Mammary epithelial cell (primary cell): ENCODE measurements at regions not wholly inside any gene's neighbourhood (a gene's known extent, or its start where the extent isn't known, plus 50 kb on each side); places are given as distances from the start of the nearest gene placed in this dataset.

Experiments
- EZH2 ChIP-seq: IDR thresholded peaks from 2 replicates; pipeline ENCODE4 v1.6.1; 2012; ENCODE audit warnings: low read length, inconsistent platforms, borderline replicate concordance
- TF ChIP-seq, protein P1 (sequence below), 2 donors: IDR thresholded peaks in 1 of 2; conservative IDR thresholded peaks in 1 of 2; 2 replicates each; pipeline ENCODE4 v1.5.1; 2011 to 2012; ENCODE audit warnings: inconsistent platforms in 2 of 2, low read length in 2 of 2, mild to moderate bottlenecking in 2 of 2, control low read depth in 1 of 2, low read depth in 1 of 2; ENCODE audit not compliant: insufficient read depth in 1 of 2; ENCODE audit errors: extremely low read depth in 1 of 2

DNA sequence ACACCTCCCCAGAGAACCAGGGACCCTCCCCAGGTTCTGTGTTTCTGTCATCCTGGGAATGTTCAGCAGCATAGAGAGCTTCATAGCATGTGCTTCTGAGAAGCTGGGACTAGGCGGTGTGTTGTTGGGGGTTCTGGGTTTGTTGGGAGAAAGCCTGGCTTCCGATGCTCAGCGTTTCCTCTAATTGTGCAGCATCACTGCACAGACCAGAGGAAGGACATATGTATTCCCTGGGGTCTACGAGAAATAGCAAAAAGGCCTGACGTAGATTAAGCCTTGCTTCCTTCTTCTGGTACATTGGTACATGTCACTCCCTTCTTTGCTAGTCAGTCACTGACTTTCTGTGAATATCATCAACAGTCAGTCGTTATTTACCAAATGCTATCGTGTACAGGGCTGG is 96.9 kb upstream of the SGK1 start:
- TF ChIP-seq, protein P1, sequence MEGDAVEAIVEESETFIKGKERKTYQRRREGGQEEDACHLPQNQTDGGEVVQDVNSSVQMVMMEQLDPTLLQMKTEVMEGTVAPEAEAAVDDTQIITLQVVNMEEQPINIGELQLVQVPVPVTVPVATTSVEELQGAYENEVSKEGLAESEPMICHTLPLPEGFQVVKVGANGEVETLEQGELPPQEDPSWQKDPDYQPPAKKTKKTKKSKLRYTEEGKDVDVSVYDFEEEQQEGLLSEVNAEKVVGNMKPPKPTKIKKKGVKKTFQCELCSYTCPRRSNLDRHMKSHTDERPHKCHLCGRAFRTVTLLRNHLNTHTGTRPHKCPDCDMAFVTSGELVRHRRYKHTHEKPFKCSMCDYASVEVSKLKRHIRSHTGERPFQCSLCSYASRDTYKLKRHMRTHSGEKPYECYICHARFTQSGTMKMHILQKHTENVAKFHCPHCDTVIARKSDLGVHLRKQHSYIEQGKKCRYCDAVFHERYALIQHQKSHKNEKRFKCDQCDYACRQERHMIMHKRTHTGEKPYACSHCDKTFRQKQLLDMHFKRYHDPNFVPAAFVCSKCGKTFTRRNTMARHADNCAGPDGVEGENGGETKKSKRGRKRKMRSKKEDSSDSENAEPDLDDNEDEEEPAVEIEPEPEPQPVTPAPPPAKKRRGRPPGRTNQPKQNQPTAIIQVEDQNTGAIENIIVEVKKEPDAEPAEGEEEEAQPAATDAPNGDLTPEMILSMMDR (conservative IDR thresholded peaks at IDR 0.05 in 1 of 2, IDR thresholded peaks at IDR 0.05 in 1 of 2; ENCODE audit: extremely low read depth in 1 of 2, insufficient read depth in 1 of 2, low read depth in 1 of 2, low read length in 2 of 2), result no peak
- no peak for TF ChIP-seq EZH2
